ENCODE measurements at regions not wholly inside any gene's neighbourhood (a gene's known extent, or its start where the extent isn't known, plus 50 kb on each side); places are given as distances from the start of the nearest gene placed in this dataset.

DNA sequence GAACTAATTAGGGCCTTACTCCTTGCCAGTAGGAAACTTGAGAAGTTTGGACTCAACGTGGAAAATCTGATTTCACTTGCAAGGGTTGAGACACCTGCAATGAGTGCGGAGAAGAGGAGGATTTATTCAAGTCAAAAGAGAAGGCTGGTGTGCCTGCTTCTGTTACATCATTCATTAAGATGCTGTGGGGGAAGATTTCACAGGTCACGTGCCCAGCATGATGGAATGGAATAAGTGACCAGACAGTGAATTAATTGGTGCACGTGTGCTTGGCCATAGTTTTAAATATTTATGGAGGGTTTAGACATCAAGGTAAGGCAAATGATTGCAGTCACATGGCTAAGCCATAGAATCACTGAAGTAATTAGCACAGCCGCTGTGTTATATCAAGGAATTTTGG is 155.0 kb downstream of the C7orf25 start:
- no peak overlapping the region for H2AFZ ChIP-seq (ENCODE audit: low read depth, low read length, poor library complexity, severe bottlenecking)
- H4K20me1 ChIP-seq (ENCODE audit: insufficient read depth) = no peaks in the 10 kb centered on the region
- RAD21 ChIA-PET (ENCODE audit: low non-redundant PET in 1 of 2, low total read pairs in 2 of 2, uncharacterized antibody in 2 of 2, unreplicated experiment in 2 of 2) = no interaction called here
- H3K36me3 ChIP-seq (ENCODE audit: control insufficient read depth in 1 of 2, insufficient read depth in 2 of 2, low read length in 2 of 2) = no peaks in the 10 kb centered on the region
- intact Hi-C loops (cut with micrococcal nuclease) = no loop called here
- POLR2A ChIA-PET = no interaction called here
- TF ChIP-seq, protein P1, sequence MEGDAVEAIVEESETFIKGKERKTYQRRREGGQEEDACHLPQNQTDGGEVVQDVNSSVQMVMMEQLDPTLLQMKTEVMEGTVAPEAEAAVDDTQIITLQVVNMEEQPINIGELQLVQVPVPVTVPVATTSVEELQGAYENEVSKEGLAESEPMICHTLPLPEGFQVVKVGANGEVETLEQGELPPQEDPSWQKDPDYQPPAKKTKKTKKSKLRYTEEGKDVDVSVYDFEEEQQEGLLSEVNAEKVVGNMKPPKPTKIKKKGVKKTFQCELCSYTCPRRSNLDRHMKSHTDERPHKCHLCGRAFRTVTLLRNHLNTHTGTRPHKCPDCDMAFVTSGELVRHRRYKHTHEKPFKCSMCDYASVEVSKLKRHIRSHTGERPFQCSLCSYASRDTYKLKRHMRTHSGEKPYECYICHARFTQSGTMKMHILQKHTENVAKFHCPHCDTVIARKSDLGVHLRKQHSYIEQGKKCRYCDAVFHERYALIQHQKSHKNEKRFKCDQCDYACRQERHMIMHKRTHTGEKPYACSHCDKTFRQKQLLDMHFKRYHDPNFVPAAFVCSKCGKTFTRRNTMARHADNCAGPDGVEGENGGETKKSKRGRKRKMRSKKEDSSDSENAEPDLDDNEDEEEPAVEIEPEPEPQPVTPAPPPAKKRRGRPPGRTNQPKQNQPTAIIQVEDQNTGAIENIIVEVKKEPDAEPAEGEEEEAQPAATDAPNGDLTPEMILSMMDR (IDR thresholded peaks at IDR 0.05 in 2 of 3, conservative IDR thresholded peaks at IDR 0.05 in 1 of 3; ENCODE audit: borderline replicate concordance in 1 of 3, insufficient read depth in 1 of 3, low read depth in 2 of 3, low read length in 2 of 3) = no peak
- TF ChIP-seq ELF1 (IDR thresholded peaks at IDR 0.05; ENCODE audit: borderline replicate concordance, low read depth) (no peak), FOSL1 (IDR thresholded peaks at IDR 0.05; ENCODE audit: low read depth) (no peak), POLR2A (IDR thresholded peaks at IDR 0.05; ENCODE audit: borderline replicate concordance, extremely low read depth, insufficient read depth, insufficient read length) (no peak), SP1 (IDR thresholded peaks at IDR 0.05; ENCODE audit: low read depth) (no peak), ZFX (IDR thresholded peaks at IDR 0.05) (no peak), CEBPB (IDR thresholded peaks at IDR 0.05; ENCODE audit: low read depth) (no peak), TCF7L2 (IDR thresholded peaks at IDR 0.05; ENCODE audit: borderline replicate concordance, extremely low read depth, insufficient read depth, insufficient read length) (no peak), SIN3A (IDR thresholded peaks at IDR 0.05; ENCODE audit: low read depth) (no peak), CBX3 (IDR thresholded peaks at IDR 0.05; ENCODE audit: low read depth) (no peak), EZH2phosphoT487 (IDR thresholded peaks at IDR 0.05; ENCODE audit: borderline replicate concordance) (no peak), POLR2AphosphoS5 (IDR thresholded peaks at IDR 0.05; ENCODE audit: low read depth, low read length) (no peak), EZH2 (IDR thresholded peaks at IDR 0.05) (no peak)
- TF ChIP-seq, protein P2, sequence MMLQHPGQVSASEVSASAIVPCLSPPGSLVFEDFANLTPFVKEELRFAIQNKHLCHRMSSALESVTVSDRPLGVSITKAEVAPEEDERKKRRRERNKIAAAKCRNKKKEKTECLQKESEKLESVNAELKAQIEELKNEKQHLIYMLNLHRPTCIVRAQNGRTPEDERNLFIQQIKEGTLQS (IDR thresholded peaks at IDR 0.05) = no peak
- TF ChIP-seq, protein P3, sequence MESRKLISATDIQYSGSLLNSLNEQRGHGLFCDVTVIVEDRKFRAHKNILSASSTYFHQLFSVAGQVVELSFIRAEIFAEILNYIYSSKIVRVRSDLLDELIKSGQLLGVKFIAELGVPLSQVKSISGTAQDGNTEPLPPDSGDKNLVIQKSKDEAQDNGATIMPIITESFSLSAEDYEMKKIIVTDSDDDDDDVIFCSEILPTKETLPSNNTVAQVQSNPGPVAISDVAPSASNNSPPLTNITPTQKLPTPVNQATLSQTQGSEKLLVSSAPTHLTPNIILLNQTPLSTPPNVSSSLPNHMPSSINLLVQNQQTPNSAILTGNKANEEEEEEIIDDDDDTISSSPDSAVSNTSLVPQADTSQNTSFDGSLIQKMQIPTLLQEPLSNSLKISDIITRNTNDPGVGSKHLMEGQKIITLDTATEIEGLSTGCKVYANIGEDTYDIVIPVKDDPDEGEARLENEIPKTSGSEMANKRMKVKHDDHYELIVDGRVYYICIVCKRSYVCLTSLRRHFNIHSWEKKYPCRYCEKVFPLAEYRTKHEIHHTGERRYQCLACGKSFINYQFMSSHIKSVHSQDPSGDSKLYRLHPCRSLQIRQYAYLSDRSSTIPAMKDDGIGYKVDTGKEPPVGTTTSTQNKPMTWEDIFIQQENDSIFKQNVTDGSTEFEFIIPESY (IDR thresholded peaks at IDR 0.05; ENCODE audit: extremely low read depth, insufficient replicate concordance, low read length) = no peak
- TF ChIP-seq, protein P4, sequence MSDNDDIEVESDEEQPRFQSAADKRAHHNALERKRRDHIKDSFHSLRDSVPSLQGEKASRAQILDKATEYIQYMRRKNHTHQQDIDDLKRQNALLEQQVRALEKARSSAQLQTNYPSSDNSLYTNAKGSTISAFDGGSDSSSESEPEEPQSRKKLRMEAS (IDR thresholded peaks at IDR 0.05) = no peak
- no peaks in the 10 kb centered on the region; the same call in 1 of the 2 replicates for H3K27me3 ChIP-seq (ENCODE audit: insufficient read depth, low read length)
- no peak for ATAC-seq
- H3K4me3 ChIP-seq (replicated peaks in 1 of 2; ENCODE audit: low read depth in 1 of 2, low read length in 2 of 2) = no peak overlapping the region
- no peak overlapping the region for H3K27ac ChIP-seq (ENCODE audit: low read depth, low read length)
- no peaks in the 10 kb centered on the region for H3K9me3 ChIP-seq (ENCODE audit: control insufficient read depth in 1 of 2, insufficient read depth in 1 of 2, low read depth in 1 of 2, low read length in 2 of 2)
- no peaks in the 10 kb centered on the region for H3K4me1 ChIP-seq (ENCODE audit: control insufficient read depth in 1 of 2, insufficient read depth in 2 of 2, low read length in 2 of 2)
- CTCF ChIA-PET = no interaction called here
- no peak overlapping the region for H3K4me2 ChIP-seq (ENCODE audit: low read length)
- no peak for DNase-seq (ENCODE audit: low read depth, low spot score)
- no peaks in the 10 kb centered on the region for H3K79me2 ChIP-seq (ENCODE audit: insufficient read depth, low read length)
- no peaks in the 10 kb centered on the region for H3K9me2 ChIP-seq (ENCODE audit: insufficient read depth)
- no TSS peak for BruUV-seq (replicated peaks)
- H3K9ac ChIP-seq (ENCODE audit: low read length) = no peak overlapping the region
